ENCODE measurements at regions not wholly inside any gene's neighbourhood (a gene's known extent, or its start where the extent isn't known, plus 50 kb on each side); places are given as distances from the start of the nearest gene placed in this dataset.

DNA sequence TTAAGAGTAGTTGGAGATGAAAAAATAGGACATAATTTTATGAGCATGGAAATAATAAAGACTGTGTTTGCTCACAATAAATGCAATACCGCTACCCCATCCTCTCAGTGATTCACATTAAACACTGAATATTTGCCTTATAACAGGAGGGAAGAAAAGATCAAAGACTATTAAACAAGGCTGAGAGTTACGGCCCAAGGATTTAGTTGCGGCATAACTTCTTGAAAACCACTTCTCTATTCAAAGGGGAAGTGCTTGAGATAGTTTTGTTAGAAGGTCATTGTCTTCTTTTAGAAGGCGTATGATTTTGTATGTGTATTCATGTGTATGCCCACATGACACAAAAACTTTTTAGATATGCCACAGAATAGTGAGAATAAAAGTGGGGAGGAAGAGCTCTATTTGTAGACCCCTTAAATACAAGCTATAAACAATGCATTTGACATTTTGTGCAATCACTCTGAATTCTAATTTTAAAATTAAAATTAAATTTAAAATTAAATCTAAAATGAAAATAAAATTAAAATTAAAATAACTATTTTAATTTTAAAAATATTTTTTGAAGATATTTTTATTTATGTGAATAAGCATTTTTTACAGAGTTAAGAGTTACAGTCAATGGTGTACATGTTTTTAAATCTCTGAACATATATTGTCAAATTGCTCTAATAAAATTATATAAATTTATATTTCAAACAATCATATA lies 986.6 kb upstream of the ADAMTS5 start:
- TF ChIP-seq, protein P1, sequence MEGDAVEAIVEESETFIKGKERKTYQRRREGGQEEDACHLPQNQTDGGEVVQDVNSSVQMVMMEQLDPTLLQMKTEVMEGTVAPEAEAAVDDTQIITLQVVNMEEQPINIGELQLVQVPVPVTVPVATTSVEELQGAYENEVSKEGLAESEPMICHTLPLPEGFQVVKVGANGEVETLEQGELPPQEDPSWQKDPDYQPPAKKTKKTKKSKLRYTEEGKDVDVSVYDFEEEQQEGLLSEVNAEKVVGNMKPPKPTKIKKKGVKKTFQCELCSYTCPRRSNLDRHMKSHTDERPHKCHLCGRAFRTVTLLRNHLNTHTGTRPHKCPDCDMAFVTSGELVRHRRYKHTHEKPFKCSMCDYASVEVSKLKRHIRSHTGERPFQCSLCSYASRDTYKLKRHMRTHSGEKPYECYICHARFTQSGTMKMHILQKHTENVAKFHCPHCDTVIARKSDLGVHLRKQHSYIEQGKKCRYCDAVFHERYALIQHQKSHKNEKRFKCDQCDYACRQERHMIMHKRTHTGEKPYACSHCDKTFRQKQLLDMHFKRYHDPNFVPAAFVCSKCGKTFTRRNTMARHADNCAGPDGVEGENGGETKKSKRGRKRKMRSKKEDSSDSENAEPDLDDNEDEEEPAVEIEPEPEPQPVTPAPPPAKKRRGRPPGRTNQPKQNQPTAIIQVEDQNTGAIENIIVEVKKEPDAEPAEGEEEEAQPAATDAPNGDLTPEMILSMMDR (IDR thresholded peaks at IDR 0.05) = no peak
- no peak for TF ChIP-seq POLR2A (IDR thresholded peaks at IDR 0.05)

Data from uterus (tissue), 2 donors.